Nephron (organoid): ENCODE measurements at regions not wholly inside any gene's neighbourhood (a gene's known extent, or its start where the extent isn't known, plus 50 kb on each side); places are given as distances from the start of the nearest gene placed in this dataset.
"Not testable (repeated sequence)": the region's sequence is repeated elsewhere in the genome, so short reads cannot be mapped to it uniquely, and the experiment has no call there.

Experiments used
- H3K27ac Mint-ChIP-seq, 3 experiments: 2 replicates each; pipeline ENCODE4 v1.8.0; 2020; ENCODE audit warnings: mixed read lengths in 3 of 3, mild to moderate bottlenecking in 2 of 3, moderate library complexity in 1 of 3
- H3K27me3 Mint-ChIP-seq: 2 replicates; pipeline ENCODE4 v1.8.0; 2021; ENCODE audit warnings: low read depth, mild to moderate bottlenecking, moderate library complexity, mixed read lengths
- H3K36me3 Mint-ChIP-seq: 2 replicates; pipeline ENCODE4 v1.8.0; 2020; ENCODE audit warnings: low read depth, mixed read lengths
- H3K4me1 Mint-ChIP-seq: 2 replicates; pipeline ENCODE4 v1.8.0; 2020; ENCODE audit warnings: mixed read lengths
- H3K4me3 Mint-ChIP-seq, 3 experiments: 2 replicates each; pipeline ENCODE4 v1.8.0; 2020; ENCODE audit warnings: mild to moderate bottlenecking in 3 of 3, mixed read lengths in 3 of 3, moderate library complexity in 2 of 3
- H3K9me3 Mint-ChIP-seq: 2 replicates; pipeline ENCODE4 v1.8.0; 2020; ENCODE audit warnings: mixed read lengths
- CTCF ChIP-seq, 3 experiments: fragments of 200-600 bp; sonication (generic); IDR thresholded peaks; one replicate each; pipeline ENCODE4 v1.5.0; 2021; ENCODE audit warnings: antibody characterized with exemption in 3 of 3; ENCODE audit not compliant: unreplicated experiment in 3 of 3

- peaks cover 4% of the 10 kb centered on the region for H3K27me3 Mint-ChIP-seq
- no peak for TF ChIP-seq CTCF (IDR thresholded peaks at IDR 0.05; ENCODE audit: unreplicated experiment in 3 of 3)
- no peaks in the 10 kb centered on the region for H3K9me3 Mint-ChIP-seq
- no peak overlapping the region for H3K4me3 Mint-ChIP-seq
- H3K4me1 Mint-ChIP-seq, result no peaks in the 10 kb centered on the region
- H3K27ac Mint-ChIP-seq, result no peak overlapping the region
- no peaks in the 10 kb centered on the region for H3K36me3 Mint-ChIP-seq
Measured at GRCh38 chr9:68608763-68609162, 68.1 kb upstream of the TMEM252 start.

- Mint-ChIP-seq H3K27ac (no peak overlapping the region), H3K27me3 (peaks cover 4% of the 10 kb centered on the region)
Measured at GRCh38 chr9:68609901-68610415, 69.3 kb upstream of the TMEM252 start.

DNA sequence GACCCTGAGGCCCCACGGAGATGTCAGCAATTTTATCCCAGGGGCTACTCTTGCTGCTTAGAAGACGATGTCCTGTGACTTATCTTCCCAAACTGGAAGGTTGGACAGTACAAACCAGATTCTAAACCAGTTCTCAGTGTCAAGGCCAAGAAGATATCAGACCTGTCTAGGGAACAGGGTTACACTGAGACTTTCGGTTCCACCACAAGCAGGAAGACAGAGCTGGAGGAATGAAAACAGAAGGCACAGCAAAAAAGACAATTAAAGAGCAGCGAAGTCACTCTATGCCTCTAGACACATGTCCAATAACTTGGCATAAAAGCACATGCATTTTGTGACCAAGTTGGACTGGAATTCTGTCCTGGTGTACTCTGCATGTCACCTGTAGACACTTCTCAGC lies 73.4 kb upstream of the TMEM252 start:
- no peak for TF ChIP-seq CTCF (IDR thresholded peaks at IDR 0.05; ENCODE audit: unreplicated experiment in 3 of 3)
- Mint-ChIP-seq H3K36me3 (no peaks in the 10 kb centered on the region), H3K4me3 (no peak overlapping the region), H3K27ac (no peak overlapping the region), H3K9me3 (peaks cover 16% of the 10 kb centered on the region), H3K27me3 (no peaks in the 10 kb centered on the region), H3K4me1 (no peaks in the 10 kb centered on the region)

More at GRCh38 chr9:68609901-68610415, 69.3 kb upstream of the TMEM252 start:
- Mint-ChIP-seq H3K36me3 (no peaks in the 10 kb centered on the region), H3K9me3 (peaks cover 5% of the 10 kb centered on the region), H3K4me1 (no peaks in the 10 kb centered on the region), H3K4me3 (no peak overlapping the region)
- no peak for TF ChIP-seq CTCF (IDR thresholded peaks at IDR 0.05; ENCODE audit: unreplicated experiment in 3 of 3)

- not testable (repeated sequence) for H3K4me3 Mint-ChIP-seq, H3K27me3 Mint-ChIP-seq, H3K27ac Mint-ChIP-seq, H3K4me1 Mint-ChIP-seq, H3K36me3 Mint-ChIP-seq
- peaks cover 16% of the 10 kb centered on the region for H3K9me3 Mint-ChIP-seq
Measured at GRCh38 chr9:68617011-68617410, 76.3 kb upstream of the TMEM252 start.

DNA sequence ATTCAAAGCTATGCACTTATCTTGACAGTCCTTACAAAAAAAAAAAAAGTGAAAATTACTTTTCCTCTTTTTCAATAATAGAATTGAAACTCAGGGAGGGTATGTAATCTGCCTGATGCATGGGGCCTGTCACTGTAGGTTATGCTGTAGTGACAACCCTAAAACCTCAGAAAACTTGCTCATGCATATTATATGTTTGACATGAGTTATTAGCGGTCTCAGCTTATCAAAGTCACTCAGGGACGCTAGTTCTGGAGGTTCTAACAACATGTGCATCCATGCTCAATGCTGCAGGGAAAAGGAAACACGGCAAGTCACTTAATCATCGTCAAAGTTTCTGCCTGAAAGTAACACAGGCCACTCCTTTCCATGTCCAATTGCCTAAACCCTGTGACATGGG lies 78.4 kb upstream of the TMEM252 start:
- no peaks in the 10 kb centered on the region for H3K4me1 Mint-ChIP-seq
- peaks cover 14% of the 10 kb centered on the region for H3K9me3 Mint-ChIP-seq
- H3K27me3 Mint-ChIP-seq, result peaks cover 3% of the 10 kb centered on the region
- TF ChIP-seq CTCF (IDR thresholded peaks at IDR 0.05; ENCODE audit: unreplicated experiment in 3 of 3), result no peak
- H3K27ac Mint-ChIP-seq, result no peak overlapping the region
- no peak overlapping the region for H3K4me3 Mint-ChIP-seq
- H3K36me3 Mint-ChIP-seq, result no peaks in the 10 kb centered on the region

DNA sequence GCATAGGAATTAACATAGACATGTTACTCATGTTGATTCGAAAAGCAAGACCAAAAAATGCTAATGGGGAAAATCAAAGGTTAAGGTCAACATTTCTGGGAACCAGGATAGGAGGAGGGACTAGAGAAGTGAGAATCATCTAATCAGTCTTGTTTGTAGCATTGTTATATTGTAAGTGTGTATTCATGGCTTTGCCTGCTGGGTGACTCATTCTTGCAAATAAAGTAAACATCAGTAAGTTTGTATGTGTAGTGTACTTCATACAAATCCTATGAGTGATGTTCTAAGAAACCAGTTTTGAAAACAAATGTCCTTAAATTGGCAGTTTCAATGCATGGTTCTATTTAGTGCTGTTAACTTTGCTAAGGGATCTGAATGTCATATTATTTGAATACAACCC lies 79.0 kb upstream of the TMEM252 start:
- H3K9me3 Mint-ChIP-seq, result peaks cover 11% of the 10 kb centered on the region
- no peak for TF ChIP-seq CTCF (IDR thresholded peaks at IDR 0.05; ENCODE audit: unreplicated experiment in 3 of 3)
- no peaks in the 10 kb centered on the region for H3K4me1 Mint-ChIP-seq
- no peak overlapping the region for H3K27ac Mint-ChIP-seq
- H3K27me3 Mint-ChIP-seq, result peaks cover 3% of the 10 kb centered on the region
- H3K36me3 Mint-ChIP-seq, result no peaks in the 10 kb centered on the region
- H3K4me3 Mint-ChIP-seq, result no peak overlapping the region
